Endothelial cell (in vitro differentiated cells): ENCODE measurements at regions not wholly inside any gene's neighbourhood (a gene's known extent, or its start where the extent isn't known, plus 50 kb on each side); places are given as distances from the start of the nearest gene placed in this dataset.
A peak's percentile ranks its signal among the peaks of the same experiment; 100 is the strongest.
"Not testable (repeated sequence)": the region's sequence is repeated elsewhere in the genome, so short reads cannot be mapped to it uniquely, and the experiment has no call there.

Source experiments
- DNase-seq: peaks from one replicate; pipeline ENCODE4 v3.0.0; 2021; ENCODE audit warnings: low spot score
- H3K27ac Mint-ChIP-seq: one replicate; pipeline ENCODE4 v1.8.0; 2021; ENCODE audit warnings: mixed read lengths, inconsistent platforms; ENCODE audit not compliant: unreplicated experiment
- H3K27me3 Mint-ChIP-seq: one replicate; pipeline ENCODE4 v1.8.0; 2021; ENCODE audit warnings: mild to moderate bottlenecking, moderate library complexity, mixed read lengths, inconsistent platforms; ENCODE audit not compliant: unreplicated experiment
- H3K36me3 Mint-ChIP-seq: one replicate; pipeline ENCODE4 v1.8.0; 2021; ENCODE audit warnings: mild to moderate bottlenecking, low read depth, mixed read lengths, inconsistent platforms; ENCODE audit not compliant: unreplicated experiment
- H3K4me1 Mint-ChIP-seq: one replicate; pipeline ENCODE4 v1.8.0; 2021; ENCODE audit warnings: mild to moderate bottlenecking, mixed read lengths, inconsistent platforms; ENCODE audit not compliant: unreplicated experiment
- H3K4me3 Mint-ChIP-seq: one replicate; pipeline ENCODE4 v1.8.0; 2021; ENCODE audit warnings: mild to moderate bottlenecking, mixed read lengths, inconsistent platforms; ENCODE audit not compliant: unreplicated experiment
- H3K9me3 Mint-ChIP-seq: one replicate; pipeline ENCODE4 v1.8.0; 2021; ENCODE audit warnings: mixed read lengths, inconsistent platforms; ENCODE audit not compliant: unreplicated experiment
- CTCF ChIP-seq: fragments of 200-600 bp; sonication (generic); IDR thresholded peaks from one replicate; pipeline ENCODE4 v1.5.0; 2021; ENCODE audit warnings: antibody characterized with exemption; ENCODE audit not compliant: unreplicated experiment

- Mint-ChIP-seq H3K4me1 (no peaks in the 10 kb centered on the region), H3K27me3 (no peaks in the 10 kb centered on the region), H3K4me3 (peak overlapping the region; percentile 44), H3K9me3 (peaks cover 11% of the 10 kb centered on the region), H3K27ac (no peak overlapping the region), H3K36me3 (peaks cover 25% of the 10 kb centered on the region)
- TF ChIP-seq CTCF, result no peak
- no peak for DNase-seq
These were observed 237.6 kb downstream of the TANC2 start for GRCh38 chr17:63203652-63204051.

DNA sequence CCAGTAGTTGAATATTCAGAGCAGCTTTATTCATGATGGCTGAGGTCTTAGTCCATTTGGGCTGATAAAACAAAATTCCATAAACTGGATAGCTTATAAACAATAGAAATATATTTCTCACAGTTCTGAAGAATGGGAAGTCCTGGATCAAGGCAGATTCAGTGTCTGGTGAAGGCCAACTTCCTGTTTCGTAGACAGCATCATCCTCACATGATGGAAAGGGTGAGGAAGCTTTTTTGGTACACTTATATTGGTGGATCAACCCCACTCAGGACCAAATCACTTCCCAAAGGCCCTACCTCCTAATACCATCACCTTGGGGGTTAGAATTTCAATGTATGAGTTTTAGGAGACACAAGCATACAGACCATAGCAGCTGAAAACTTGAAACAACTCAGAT is 224.2 kb downstream of the CYB561 start:
- H3K4me3 Mint-ChIP-seq, result no peak overlapping the region
- peaks cover 6% of the 10 kb centered on the region for H3K36me3 Mint-ChIP-seq
- peaks cover 2% of the 10 kb centered on the region for H3K4me1 Mint-ChIP-seq
- TF ChIP-seq CTCF, result no peak
- no peak overlapping the region for H3K27ac Mint-ChIP-seq
- no peaks in the 10 kb centered on the region for H3K27me3 Mint-ChIP-seq
- DNase-seq, result no peak
- H3K9me3 Mint-ChIP-seq, result no peaks in the 10 kb centered on the region

DNA sequence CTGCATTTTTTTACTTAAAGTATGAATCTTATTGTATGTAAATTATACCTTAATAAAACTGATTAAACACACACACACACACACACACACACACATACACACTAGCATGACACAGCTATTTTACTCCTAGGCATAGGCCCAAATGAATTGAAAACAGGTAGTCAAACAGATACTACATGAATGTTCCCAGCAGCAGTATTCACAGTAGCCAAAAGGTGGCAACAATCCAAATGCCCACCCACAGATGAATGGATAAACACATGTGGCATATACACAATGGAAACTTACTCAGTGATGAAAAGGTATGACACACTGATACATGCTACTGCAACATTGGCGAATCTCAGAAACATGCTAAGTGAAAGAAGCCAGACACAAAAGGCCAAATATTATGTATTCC is 223.5 kb downstream of the CYB561 start:
- TF ChIP-seq CTCF, result no peak
- Mint-ChIP-seq H3K27me3 (no peaks in the 10 kb centered on the region), H3K36me3 (peaks cover 6% of the 10 kb centered on the region), H3K9me3 (no peaks in the 10 kb centered on the region), H3K4me3 (no peak overlapping the region), H3K27ac (no peak overlapping the region), H3K4me1 (no peaks in the 10 kb centered on the region)
- no peak for DNase-seq

DNA sequence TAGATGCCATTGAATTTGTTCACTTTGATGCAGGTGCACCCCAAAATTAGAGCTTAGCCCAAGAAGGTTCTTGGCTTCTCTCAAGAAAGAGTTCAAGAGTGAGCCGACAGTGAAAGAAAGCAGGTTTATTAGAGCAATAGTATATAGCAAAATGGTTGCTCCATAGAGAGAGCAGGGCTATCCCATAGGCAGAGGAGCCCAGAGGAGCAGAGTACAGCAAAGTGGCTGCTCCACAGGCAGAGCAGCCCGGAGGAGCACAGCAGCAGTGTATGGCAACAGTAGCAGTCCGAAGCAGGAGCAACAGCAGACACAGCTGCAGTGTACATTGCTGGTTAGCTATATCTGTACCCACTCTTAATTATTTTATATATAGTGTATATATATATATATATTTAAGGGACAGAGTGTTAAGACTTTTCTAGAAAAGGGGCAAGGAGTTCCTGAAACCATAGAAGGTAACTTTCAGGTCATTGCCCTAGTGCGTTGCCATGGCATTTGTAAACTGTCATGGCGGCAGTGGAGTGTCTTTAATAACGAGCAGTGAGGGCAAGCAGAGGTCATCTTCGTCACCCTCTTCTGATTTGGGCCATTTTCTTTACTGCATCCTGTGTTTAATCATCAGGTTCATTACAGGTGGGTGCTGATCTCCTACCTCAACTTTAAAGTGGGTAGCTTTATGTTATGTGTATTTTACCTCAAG is 222.7 kb downstream of the CYB561 start:
- no peak overlapping the region for H3K27ac Mint-ChIP-seq
- H3K27me3 Mint-ChIP-seq, result no peaks in the 10 kb centered on the region
- no peak overlapping the region for H3K4me3 Mint-ChIP-seq
- DNase-seq, result no peak
- TF ChIP-seq CTCF, result no peak
- no peaks in the 10 kb centered on the region for H3K4me1 Mint-ChIP-seq
- no peaks in the 10 kb centered on the region for H3K9me3 Mint-ChIP-seq
- H3K36me3 Mint-ChIP-seq, result peaks cover 6% of the 10 kb centered on the region

GRCh38 chr17:63224644-63225043 is 221.5 kb downstream of the CYB561 start:
- H3K27ac Mint-ChIP-seq, result no peak overlapping the region
- no peak for DNase-seq
- H3K36me3 Mint-ChIP-seq, result peaks cover 6% of the 10 kb centered on the region
- no peak overlapping the region for H3K4me3 Mint-ChIP-seq
- no peaks in the 10 kb centered on the region for H3K4me1 Mint-ChIP-seq
- no peak for TF ChIP-seq CTCF
- peaks cover 1% of the 10 kb centered on the region for H3K27me3 Mint-ChIP-seq
- no peaks in the 10 kb centered on the region for H3K9me3 Mint-ChIP-seq

DNA sequence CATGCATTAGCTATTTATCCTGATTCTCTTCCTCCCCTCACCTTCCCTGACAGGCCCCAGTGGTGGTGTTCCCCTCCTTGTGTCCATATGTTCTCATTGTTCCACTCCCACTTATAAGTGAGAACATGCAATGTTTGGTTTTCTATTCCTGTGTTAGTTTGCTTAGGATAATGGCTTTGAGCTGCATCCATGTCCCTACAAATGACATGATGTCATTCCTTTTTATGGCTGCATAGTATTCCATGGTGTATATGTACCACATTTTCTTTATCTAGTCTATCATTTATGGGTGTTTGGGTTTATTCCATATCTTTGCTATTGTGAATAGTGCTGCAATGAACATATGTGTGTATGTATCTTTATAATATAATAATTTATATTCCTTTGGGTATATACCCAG is 219.4 kb downstream of the CYB561 start:
- H3K4me3 Mint-ChIP-seq, result peak overlapping the region; percentile 56
- DNase-seq, H3K9me3 Mint-ChIP-seq, H3K4me1 Mint-ChIP-seq, H3K36me3 Mint-ChIP-seq, H3K27ac Mint-ChIP-seq, H3K27me3 Mint-ChIP-seq: not testable (repeated sequence)

- DNase-seq, result not testable (repeated sequence)
These were observed 215.0 kb downstream of the CYB561 start for GRCh38 chr17:63231015-63231620.

More at GRCh38 chr17:63231015-63231620, 215.0 kb downstream of the CYB561 start:
- not testable (repeated sequence) for H3K4me1 Mint-ChIP-seq, H3K27me3 Mint-ChIP-seq, H3K9me3 Mint-ChIP-seq, H3K27ac Mint-ChIP-seq
- Mint-ChIP-seq H3K36me3 (peaks cover 20% of the 10 kb centered on the region), H3K4me3 (peak overlapping the region; percentile 8)
